Spleen (tissue), 7 donors: ENCODE measurements at regions not wholly inside any gene's neighbourhood (a gene's known extent, or its start where the extent isn't known, plus 50 kb on each side); places are given as distances from the start of the nearest gene placed in this dataset.

ENCODE experiments used
- CTCF ChIP-seq, 11 experiments: fragments of 200-600 bp in 7 of 11; fragments of 450-650 bp in 4 of 11; sonication (generic) in 4 of 11; IDR thresholded peaks in 8 of 11; conservative IDR thresholded peaks in 3 of 11; 1 replicate in 7 of 11; 2 replicates in 4 of 11; pipeline versions ENCODE4 v1.4.0 to v1.8.0; 2016 to 2021; ENCODE audit warnings: antibody characterized with exemption in 11 of 11, inconsistent platforms in 4 of 11, mild to moderate bottlenecking in 1 of 11
- POLR2A ChIP-seq, 3 donors: fragments of 450-650 bp; IDR thresholded peaks; one replicate each; pipeline ENCODE4 v1.5.1; 2017; ENCODE audit warnings: antibody characterized with exemption in 3 of 3, mild to moderate bottlenecking in 1 of 3
- donor health status: DM: no; HTN: no; CAD: no; lungs with moderate emphysema.
- donor health status: DM: no; HTN: no; CAD: no.
- donor health status: DM: no; HTN: no; CAD: no.

- TF ChIP-seq CTCF (IDR thresholded peaks at IDR 0.05 in 8 of 11, conservative IDR thresholded peaks at IDR 0.05 in 3 of 11): no peak
- no peak for TF ChIP-seq POLR2A (IDR thresholded peaks at IDR 0.05)
Measured at GRCh38 chr2:234178330-234179030, 128.0 kb downstream of the SPP2 start.
